ENCODE measurements at regions not wholly inside any gene's neighbourhood (a gene's known extent, or its start where the extent isn't known, plus 50 kb on each side); places are given as distances from the start of the nearest gene placed in this dataset.

GRCh38 chr6:95698271-95698670 is 120.9 kb downstream of the MANEA start:
- intact Hi-C loops (cut with micrococcal nuclease; ENCODE audit: unreplicated experiment) (no loop called here), in situ Hi-C loops (cut with HindIII; ENCODE audit: low pct_unique_long_range_greater_than_20kb, low sequenced_read_pairs) (no loop called here)
- Histone ChIP-seq H3K9me3 (ENCODE audit: control insufficient read depth, insufficient read depth, low read depth, low read length) (no peaks in the 10 kb centered on the region), H3K27me3 (ENCODE audit: control insufficient read depth, insufficient read depth, low read length) (no peaks in the 10 kb centered on the region), H3K27ac (ENCODE audit: low read length) (no peak overlapping the region), H3K4me3 (ENCODE audit: low read depth in 2 of 2, low read length in 2 of 2) (no peak overlapping the region), H3K36me3 (ENCODE audit: control insufficient read depth, insufficient read depth, low read length) (no peaks in the 10 kb centered on the region), H3K4me1 (ENCODE audit: control insufficient read depth, insufficient read depth, low read length) (no peaks in the 10 kb centered on the region)
- DNase-seq (ENCODE audit: low read depth, low spot score) (no peak), ATAC-seq (no peak)
- BruUV-seq (replicated peaks): no TSS peak
- POLR2A ChIA-PET: no interaction called here
- no peak for TF ChIP-seq CTCF (IDR thresholded peaks at IDR 0.05)
- CTCF ChIA-PET: no interaction called here

GRCh38 chr6:95723638-95724037 is 146.3 kb downstream of the MANEA start:
- in situ Hi-C loops (cut with HindIII; ENCODE audit: low pct_unique_long_range_greater_than_20kb, low sequenced_read_pairs) (no loop called here), intact Hi-C loops (cut with micrococcal nuclease; ENCODE audit: unreplicated experiment) (no loop called here)
- Histone ChIP-seq H3K9me3 (ENCODE audit: control insufficient read depth, insufficient read depth, low read depth, low read length) (no peaks in the 10 kb centered on the region), H3K27me3 (ENCODE audit: control insufficient read depth, insufficient read depth, low read length) (no peaks in the 10 kb centered on the region), H3K36me3 (ENCODE audit: control insufficient read depth, insufficient read depth, low read length) (no peaks in the 10 kb centered on the region), H3K4me1 (ENCODE audit: control insufficient read depth, insufficient read depth, low read length) (no peaks in the 10 kb centered on the region), H3K4me3 (ENCODE audit: low read depth in 2 of 2, low read length in 2 of 2) (no peak overlapping the region), H3K27ac (ENCODE audit: low read length) (no peak overlapping the region)
- BruUV-seq (replicated peaks): no TSS peak
- POLR2A ChIA-PET: no interaction called here
- ATAC-seq: no peak
- TF ChIP-seq CTCF (IDR thresholded peaks at IDR 0.05) (no peak), TCF7L2 (IDR thresholded peaks at IDR 0.05; ENCODE audit: low read depth, low read length) (no peak), SIN3A (IDR thresholded peaks at IDR 0.05; ENCODE audit: borderline replicate concordance, insufficient read depth, low read depth, low read length) (no peak), REST (IDR thresholded peaks at IDR 0.05; ENCODE audit: insufficient read depth in 1 of 2, low read depth in 2 of 2, low read length in 1 of 2) (no peak), POLR2AphosphoS5 (IDR thresholded peaks at IDR 0.05; ENCODE audit: low read depth, low read length) (no peak)
- CTCF ChIA-PET: no interaction called here
- DNase-seq (ENCODE audit: low read depth, low spot score): no peak

- no peaks in the 10 kb centered on the region for H3K9me3 ChIP-seq (ENCODE audit: control insufficient read depth, insufficient read depth, low read depth, low read length)
- in situ Hi-C loops (cut with HindIII; ENCODE audit: low pct_unique_long_range_greater_than_20kb, low sequenced_read_pairs) (no loop called here), intact Hi-C loops (cut with micrococcal nuclease; ENCODE audit: unreplicated experiment) (no loop called here)
- ATAC-seq (no peak), DNase-seq (ENCODE audit: low read depth, low spot score) (no peak)
- no peak overlapping the region for H3K27ac ChIP-seq (ENCODE audit: low read length)
- no TSS peak for BruUV-seq (replicated peaks)
- H3K36me3 ChIP-seq (ENCODE audit: control insufficient read depth, insufficient read depth, low read length): no peaks in the 10 kb centered on the region
- H3K27me3 ChIP-seq (ENCODE audit: control insufficient read depth, insufficient read depth, low read length): no peaks in the 10 kb centered on the region
- no peak overlapping the region for H3K4me3 ChIP-seq (ENCODE audit: low read depth in 2 of 2, low read length in 2 of 2)
- TF ChIP-seq REST (IDR thresholded peaks at IDR 0.05; ENCODE audit: insufficient read depth in 1 of 2, low read depth in 2 of 2, low read length in 1 of 2): no peak
- TF ChIP-seq SIN3A (IDR thresholded peaks at IDR 0.05; ENCODE audit: borderline replicate concordance, insufficient read depth, low read depth, low read length): no peak
- no peak for TF ChIP-seq POLR2AphosphoS5 (IDR thresholded peaks at IDR 0.05; ENCODE audit: low read depth, low read length)
- TF ChIP-seq TCF7L2 (IDR thresholded peaks at IDR 0.05; ENCODE audit: low read depth, low read length): no peak
- no peak for TF ChIP-seq CTCF (IDR thresholded peaks at IDR 0.05)
- CTCF ChIA-PET: no interaction called here
- H3K4me1 ChIP-seq (ENCODE audit: control insufficient read depth, insufficient read depth, low read length): no peaks in the 10 kb centered on the region
- POLR2A ChIA-PET: no interaction called here
Observed at GRCh38 chr6:95725344-95725743, 148.0 kb downstream of the MANEA start.

Data from Panc1 (cell line).